ENCODE measurements at regions not wholly inside any gene's neighbourhood (a gene's known extent, or its start where the extent isn't known, plus 50 kb on each side); places are given as distances from the start of the nearest gene placed in this dataset.

DNA sequence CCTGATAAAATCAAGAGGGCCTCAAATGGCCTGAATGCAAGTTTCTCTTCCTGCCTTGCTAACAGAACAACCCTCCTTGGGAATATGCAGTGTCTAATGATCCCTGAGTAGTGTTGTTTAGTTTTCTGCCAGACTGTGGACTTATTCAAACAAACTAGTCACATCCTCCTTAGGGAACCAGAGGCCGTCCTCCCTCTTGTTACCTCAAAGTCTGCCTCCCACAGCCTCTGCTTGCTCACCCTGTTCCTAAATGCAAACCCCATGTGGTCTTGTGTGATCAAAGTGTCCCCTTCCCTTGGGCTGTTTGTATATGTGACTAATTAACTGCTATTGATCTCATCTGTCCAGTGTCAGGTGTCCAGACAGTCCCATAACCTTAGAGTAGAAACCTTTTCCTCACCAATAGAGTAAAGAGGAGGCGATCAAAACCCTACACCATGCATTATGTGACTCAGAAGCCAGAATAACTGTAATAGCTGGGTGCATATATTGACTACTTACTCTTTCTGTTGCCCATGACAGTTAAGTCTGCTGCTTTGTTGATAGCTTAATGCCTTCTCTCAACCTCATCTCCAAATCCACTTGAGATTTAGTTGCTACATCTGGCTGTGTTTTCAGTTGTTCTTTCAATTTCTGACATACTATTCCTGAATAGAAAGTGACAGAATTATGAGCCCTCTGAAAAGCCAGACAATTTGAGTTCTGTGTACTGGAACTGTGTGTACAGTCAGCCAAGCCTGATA lies 473.0 kb upstream of the NWD2 start:
- Mint-ChIP-seq H3K9me3 (ENCODE audit: insufficient read depth) (no peaks in the 10 kb centered on the region), H3K27me3 (no peaks in the 10 kb centered on the region), H3K4me1 (no peaks in the 10 kb centered on the region), H3K4me3 (no peak overlapping the region), H3K27ac (no peak overlapping the region)
- Histone ChIP-seq H4K20me1 (ENCODE audit: control insufficient read depth, insufficient read depth, low read length, poor library complexity, severe bottlenecking) (no peaks in the 10 kb centered on the region), H3K4me2 (replicated peaks; ENCODE audit: low read depth, low read length, poor library complexity, severe bottlenecking) (no peak overlapping the region), H3K36me3 (replicated peaks in 1 of 2; ENCODE audit: control extremely low read depth in 1 of 2, control insufficient read depth in 1 of 2, extremely low read depth in 1 of 2, insufficient read depth in 2 of 2, low read length in 1 of 2) (no peaks in the 10 kb centered on the region), H3K4me1 (ENCODE audit: control insufficient read depth in 2 of 2, insufficient read depth in 2 of 2, low read length in 2 of 2) (no peaks in the 10 kb centered on the region), H3K4me3 (ENCODE audit: control extremely low read depth in 1 of 5, extremely low read depth in 1 of 5, insufficient read depth in 1 of 5, low read depth in 2 of 5, low read length in 4 of 5) (no peak overlapping the region), H3K9ac (ENCODE audit: low read length) (no peak overlapping the region), H3K79me2 (ENCODE audit: control insufficient read depth, insufficient read depth, low read length) (no peaks in the 10 kb centered on the region), H3K27ac (ENCODE audit: low read length in 2 of 2) (no peak overlapping the region), H3K9me3 (ENCODE audit: control extremely low read depth in 1 of 3, control insufficient read depth in 2 of 3, insufficient read depth in 1 of 3, low read length in 2 of 3) (peaks cover 0 to 2% (median 0%) of the 10 kb centered on the region in 3 donors), H2AFZ (ENCODE audit: insufficient read depth, low read depth, low read length, poor library complexity, severe bottlenecking) (no peak overlapping the region), H3K27me3 (replicated peaks in 1 of 4; ENCODE audit: control extremely low read depth in 1 of 4, control insufficient read depth in 3 of 4, insufficient read depth in 4 of 4, low read length in 3 of 4) (no peaks in the 10 kb centered on the region)
- POLR2A ChIA-PET, result no interaction called here
- WGBS (ENCODE audit: insufficient coverage), result no CpG with 5 or more reads among the region's 2 CpGs
- TF ChIP-seq CTCF (IDR thresholded peaks at IDR 0.05) (no peak), EZH2 (IDR thresholded peaks at IDR 0.05; ENCODE audit: borderline replicate concordance, insufficient read depth, low read depth, low read length, poor library complexity, severe bottlenecking) (no peak)
- CTCF ChIA-PET, result no interaction called here
- no peak for DNase-seq
- intact Hi-C loops (cut with micrococcal nuclease), result no loop called here
- no peak for ATAC-seq (ENCODE audit: low read depth)

DNA sequence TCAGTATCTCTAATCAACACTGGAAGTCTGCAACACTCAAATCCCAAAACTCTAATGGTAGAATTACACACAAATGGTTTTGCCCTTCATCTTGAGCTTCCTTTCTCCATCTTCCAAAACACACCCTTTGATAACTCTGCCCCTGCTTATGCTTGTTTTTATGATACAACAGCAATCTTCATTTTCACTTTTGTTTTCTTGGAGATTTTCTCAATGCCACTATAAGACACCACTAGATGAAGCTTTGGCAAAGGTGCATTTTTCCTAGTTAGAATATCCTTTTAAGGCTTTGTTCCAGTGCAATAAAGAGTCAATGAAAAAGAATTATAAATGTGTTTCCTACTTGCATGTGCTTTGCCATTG lies 472.4 kb upstream of the NWD2 start:
- DNase-seq (no peak), ATAC-seq (ENCODE audit: low read depth) (no peak)
- no peak overlapping the region for H3K27ac Mint-ChIP-seq
- no peak overlapping the region for H3K9ac ChIP-seq (ENCODE audit: low read length)
- H3K27me3 Mint-ChIP-seq, result no peaks in the 10 kb centered on the region
- H3K27me3 ChIP-seq (replicated peaks in 1 of 4; ENCODE audit: control extremely low read depth in 1 of 4, control insufficient read depth in 3 of 4, insufficient read depth in 4 of 4, low read length in 3 of 4), result no peaks in the 10 kb centered on the region
- no peaks in the 10 kb centered on the region for H3K36me3 ChIP-seq (replicated peaks in 1 of 2; ENCODE audit: control extremely low read depth in 1 of 2, control insufficient read depth in 1 of 2, extremely low read depth in 1 of 2, insufficient read depth in 2 of 2, low read length in 1 of 2)
- POLR2A ChIA-PET, result no interaction called here
- H3K4me1 Mint-ChIP-seq, result no peaks in the 10 kb centered on the region
- H3K27ac ChIP-seq (ENCODE audit: low read length in 2 of 2), result no peak overlapping the region
- CTCF ChIA-PET, result no interaction called here
- no peaks in the 10 kb centered on the region for H3K4me1 ChIP-seq (ENCODE audit: control insufficient read depth in 2 of 2, insufficient read depth in 2 of 2, low read length in 2 of 2)
- no peak overlapping the region for H2AFZ ChIP-seq (ENCODE audit: insufficient read depth, low read depth, low read length, poor library complexity, severe bottlenecking)
- H3K9me3 Mint-ChIP-seq (ENCODE audit: insufficient read depth), result no peaks in the 10 kb centered on the region
- peaks cover 0 to 2% (median 0%) of the 10 kb centered on the region in 3 donors for H3K9me3 ChIP-seq (ENCODE audit: control extremely low read depth in 1 of 3, control insufficient read depth in 2 of 3, insufficient read depth in 1 of 3, low read length in 2 of 3)
- H3K4me3 Mint-ChIP-seq, result no peak overlapping the region
- no peak for TF ChIP-seq CTCF (IDR thresholded peaks at IDR 0.05)
- TF ChIP-seq EZH2 (IDR thresholded peaks at IDR 0.05; ENCODE audit: borderline replicate concordance, insufficient read depth, low read depth, low read length, poor library complexity, severe bottlenecking), result no peak
- H3K79me2 ChIP-seq (ENCODE audit: control insufficient read depth, insufficient read depth, low read length), result no peaks in the 10 kb centered on the region
- intact Hi-C loops (cut with micrococcal nuclease), result no loop called here
- H3K4me3 ChIP-seq (ENCODE audit: control extremely low read depth in 1 of 5, extremely low read depth in 1 of 5, insufficient read depth in 1 of 5, low read depth in 2 of 5, low read length in 4 of 5), result no peak overlapping the region
- no peaks in the 10 kb centered on the region for H4K20me1 ChIP-seq (ENCODE audit: control insufficient read depth, insufficient read depth, low read length, poor library complexity, severe bottlenecking)
- no peak overlapping the region for H3K4me2 ChIP-seq (replicated peaks; ENCODE audit: low read depth, low read length, poor library complexity, severe bottlenecking)

Data from B cell (primary cell).